GM18867 (cell line): ENCODE measurements at regions not wholly inside any gene's neighbourhood (a gene's known extent, or its start where the extent isn't known, plus 50 kb on each side); places are given as distances from the start of the nearest gene placed in this dataset.
"Not testable (repeated sequence)": the region's sequence is repeated elsewhere in the genome, so short reads cannot be mapped to it uniquely, and the experiment has no call there.

Source experiments
- ATAC-seq: cut with Tn5 transposase; IDR thresholded peaks from one replicate; pipeline ENCODE4 v1.9.1; 2021; ENCODE audit warnings: mild to moderate bottlenecking, moderate library complexity; ENCODE audit not compliant: unreplicated experiment

- ATAC-seq: no peak
Measured at GRCh38 chr3:65303431-65303830, 615.6 kb upstream of the ADAMTS9 start.

- ATAC-seq: no peak
Measured at GRCh38 chr3:65291448-65292125, 603.8 kb upstream of the ADAMTS9 start.

GRCh38 chr3:65288776-65289175 is 601.0 kb upstream of the ADAMTS9 start:
- no peak for ATAC-seq

GRCh38 chr3:65285956-65286355 is 598.2 kb upstream of the ADAMTS9 start:
- no peak for ATAC-seq

- ATAC-seq: no peak
Measured at GRCh38 chr3:65284961-65285360, 597.2 kb upstream of the ADAMTS9 start.

- ATAC-seq: no peak
Measured at GRCh38 chr3:65284546-65284945, 596.7 kb upstream of the ADAMTS9 start.

GRCh38 chr3:65279225-65279782 is 591.5 kb upstream of the ADAMTS9 start:
- no peak for ATAC-seq

- ATAC-seq: no peak
Measured at GRCh38 chr3:65277798-65278197, 590.0 kb upstream of the ADAMTS9 start.

- no peak for ATAC-seq
Measured at GRCh38 chr3:65276551-65276950, 588.8 kb upstream of the ADAMTS9 start.

GRCh38 chr3:65268426-65268825 is 580.6 kb upstream of the ADAMTS9 start:
- ATAC-seq: no peak

- ATAC-seq: no peak
Measured at GRCh38 chr3:65265942-65266590, 578.3 kb upstream of the ADAMTS9 start.

- no peak for ATAC-seq
Measured at GRCh38 chr3:65265511-65265910, 577.7 kb upstream of the ADAMTS9 start.

GRCh38 chr3:65262548-65262947 is 574.7 kb upstream of the ADAMTS9 start:
- no peak for ATAC-seq

GRCh38 chr3:65259946-65260345 is 572.1 kb upstream of the ADAMTS9 start:
- ATAC-seq: no peak

- not testable (repeated sequence) for ATAC-seq
Measured at GRCh38 chr3:65252914-65253313, 565.1 kb upstream of the ADAMTS9 start.

- ATAC-seq: no peak
Measured at GRCh38 chr3:65252266-65252665, 564.5 kb upstream of the ADAMTS9 start.

- no peak for ATAC-seq
Measured at GRCh38 chr3:65251375-65251774, 563.6 kb upstream of the ADAMTS9 start.

- ATAC-seq: no peak
Measured at GRCh38 chr3:65246561-65246960, 558.8 kb upstream of the ADAMTS9 start.

GRCh38 chr3:65245133-65246063 is 557.6 kb upstream of the ADAMTS9 start:
- no peak for ATAC-seq

- ATAC-seq: no peak
Measured at GRCh38 chr3:65240366-65240765, 552.6 kb upstream of the ADAMTS9 start.

GRCh38 chr3:65238652-65239051 is 550.9 kb upstream of the ADAMTS9 start:
- no peak for ATAC-seq
